A673 (cell line): ENCODE measurements at regions not wholly inside any gene's neighbourhood (a gene's known extent, or its start where the extent isn't known, plus 50 kb on each side); places are given as distances from the start of the nearest gene placed in this dataset.

Experiments used
- BruUV-seq: library from RNA; stranded (reverse); fragments of 400-500 nt; replicated peaks from 2 replicates; lab custom pipeline; 2021; lab: Mats Ljungman, UMichigan
- CTCF ChIA-PET: fragments of 300-600 bp; sonication (Branson Sonifier 250); formaldehyde crosslinking; loops from one replicate; lab custom pipeline; 2022; ENCODE audit warnings: antibody characterized with exemption; lab: Charles Lee
- POLR2A ChIA-PET: fragments of 300-600 bp; sonication (Branson Sonifier 250); formaldehyde crosslinking; loops from one replicate; lab custom pipeline; 2022; ENCODE audit warnings: antibody characterized with exemption; ENCODE audit not compliant: low non-redundant PET; lab: Charles Lee
- DNase-seq: peaks from one replicate; pipeline ENCODE4 v3.0.0-alpha.2; 2015; ENCODE audit warnings: low spot score
- H3K27ac ChIP-seq: fragments of 200-600 bp; sonication (generic); 2 replicates; pipeline ENCODE4 v1.5.1; 2016; ENCODE audit warnings: mixed run types, low read depth, mild to moderate bottlenecking, mixed read lengths, antibody characterized with exemption, low read length; ENCODE audit not compliant: poor library complexity, severe bottlenecking
- H3K27me3 ChIP-seq: fragments of 200-600 bp; sonication (generic); replicated peaks from 2 replicates; pipeline ENCODE4 v1.6.1; 2017; ENCODE audit warnings: mixed run types, low read depth, mild to moderate bottlenecking, mixed read lengths, antibody characterized with exemption, low read length; ENCODE audit not compliant: insufficient read depth, poor library complexity
- H3K36me3 ChIP-seq: fragments of 200-600 bp; sonication (generic); 2 replicates; pipeline ENCODE4 v1.6.1; 2016; ENCODE audit warnings: mixed run types, mild to moderate bottlenecking, mixed read lengths, antibody characterized with exemption, low read length; ENCODE audit not compliant: insufficient read depth, poor library complexity, severe bottlenecking
- H3K4me1 ChIP-seq: fragments of 200-600 bp; sonication (generic); 2 replicates; pipeline ENCODE4 v1.6.1; 2017; ENCODE audit warnings: mixed run types, mild to moderate bottlenecking, mixed read lengths, antibody characterized with exemption, low read length; ENCODE audit not compliant: insufficient read depth, poor library complexity, severe bottlenecking
- H3K4me3 ChIP-seq: fragments of 200-600 bp; sonication (generic); 2 replicates; pipeline ENCODE4 v1.5.1; 2016; ENCODE audit warnings: low read depth, mixed run types, mild to moderate bottlenecking, mixed read lengths, low read length; ENCODE audit not compliant: poor library complexity, severe bottlenecking
- H3K9me3 ChIP-seq: fragments of 200-600 bp; sonication (generic); 2 replicates; pipeline ENCODE4 v1.6.1; 2016; ENCODE audit warnings: mixed run types, low read depth, mild to moderate bottlenecking, mixed read lengths, antibody characterized with exemption, low read length; ENCODE audit not compliant: poor library complexity, severe bottlenecking
- EZH2 ChIP-seq: fragments of 200-600 bp; sonication (generic); IDR thresholded peaks from 2 replicates; pipeline ENCODE4 v1.6.1; 2017; ENCODE audit warnings: borderline replicate concordance, low read depth, mild to moderate bottlenecking, mixed read lengths, antibody characterized with exemption, low read length; ENCODE audit not compliant: poor library complexity, severe bottlenecking
- intact Hi-C: fragments of 100-400 bp; cut with micrococcal nuclease; formaldehyde crosslinking; loops from one replicate; pipeline ENCODE4 v1.10.0; 2022; ENCODE audit not compliant: unreplicated experiment
- TF ChIP-seq, protein P1 (sequence below): fragments of 300-800, 200-600 bp; sonication (generic); conservative IDR thresholded peaks from 2 replicates; pipeline ENCODE4 v1.5.1; 2017; ENCODE audit warnings: low read depth, mild to moderate bottlenecking, antibody characterized with exemption, low read length, moderate library complexity, mixed read lengths

- H3K36me3 ChIP-seq: no peaks in the 10 kb centered on the region
- H3K9me3 ChIP-seq: no peaks in the 10 kb centered on the region
- no peak overlapping the region for H3K4me3 ChIP-seq
- DNase-seq: no peak
- POLR2A ChIA-PET: no interaction called here
- no TSS peak for BruUV-seq
- H3K27ac ChIP-seq: no peak overlapping the region
- CTCF ChIA-PET: no interaction called here
- peaks cover 16% of the 10 kb centered on the region for H3K27me3 ChIP-seq
- H3K4me1 ChIP-seq: no peaks in the 10 kb centered on the region
- TF ChIP-seq, protein P1, sequence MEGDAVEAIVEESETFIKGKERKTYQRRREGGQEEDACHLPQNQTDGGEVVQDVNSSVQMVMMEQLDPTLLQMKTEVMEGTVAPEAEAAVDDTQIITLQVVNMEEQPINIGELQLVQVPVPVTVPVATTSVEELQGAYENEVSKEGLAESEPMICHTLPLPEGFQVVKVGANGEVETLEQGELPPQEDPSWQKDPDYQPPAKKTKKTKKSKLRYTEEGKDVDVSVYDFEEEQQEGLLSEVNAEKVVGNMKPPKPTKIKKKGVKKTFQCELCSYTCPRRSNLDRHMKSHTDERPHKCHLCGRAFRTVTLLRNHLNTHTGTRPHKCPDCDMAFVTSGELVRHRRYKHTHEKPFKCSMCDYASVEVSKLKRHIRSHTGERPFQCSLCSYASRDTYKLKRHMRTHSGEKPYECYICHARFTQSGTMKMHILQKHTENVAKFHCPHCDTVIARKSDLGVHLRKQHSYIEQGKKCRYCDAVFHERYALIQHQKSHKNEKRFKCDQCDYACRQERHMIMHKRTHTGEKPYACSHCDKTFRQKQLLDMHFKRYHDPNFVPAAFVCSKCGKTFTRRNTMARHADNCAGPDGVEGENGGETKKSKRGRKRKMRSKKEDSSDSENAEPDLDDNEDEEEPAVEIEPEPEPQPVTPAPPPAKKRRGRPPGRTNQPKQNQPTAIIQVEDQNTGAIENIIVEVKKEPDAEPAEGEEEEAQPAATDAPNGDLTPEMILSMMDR: no peak
- intact Hi-C loops: no loop called here
Measured at GRCh38 chr10:126730856-126731609, 60.5 kb upstream of the C10orf90 start.

GRCh38 chr10:126731610-126731990 is 61.1 kb upstream of the C10orf90 start:
- H3K4me3 ChIP-seq: no peak overlapping the region
- H3K27ac ChIP-seq: no peak overlapping the region
- no peak for TF ChIP-seq EZH2
- TF ChIP-seq, protein P1: no peak
- peaks cover 20% of the 10 kb centered on the region for H3K27me3 ChIP-seq
- no peaks in the 10 kb centered on the region for H3K9me3 ChIP-seq
- intact Hi-C loops: no loop called here
- ChIA-PET CTCF (no interaction called here), POLR2A (no interaction called here)
- DNase-seq: no peak
- no peaks in the 10 kb centered on the region for H3K36me3 ChIP-seq
- BruUV-seq: no TSS peak
- no peaks in the 10 kb centered on the region for H3K4me1 ChIP-seq

- no peak for DNase-seq
- no TSS peak for BruUV-seq
- intact Hi-C loops: no loop called here
- Histone ChIP-seq H3K9me3 (no peaks in the 10 kb centered on the region), H3K27me3 (peaks cover 26% of the 10 kb centered on the region), H3K4me1 (no peaks in the 10 kb centered on the region), H3K4me3 (no peak overlapping the region), H3K36me3 (no peaks in the 10 kb centered on the region), H3K27ac (no peak overlapping the region)
- ChIA-PET CTCF (no interaction called here), POLR2A (no interaction called here)
- TF ChIP-seq, protein P1: no peak
Measured at GRCh38 chr10:126732308-126732707, 61.8 kb upstream of the C10orf90 start.
